Upper lobe of left lung (tissue), 6 donors: ENCODE measurements at regions not wholly inside any gene's neighbourhood (a gene's known extent, or its start where the extent isn't known, plus 50 kb on each side); places are given as distances from the start of the nearest gene placed in this dataset.

ENCODE experiments used
- ATAC-seq, 2 donors: fragments of 200-7000 bp; cut with Tn5 transposase; one replicate each; pipeline ENCODE4 v1.9.1; 2022; ENCODE audit warnings: mild to moderate bottlenecking in 2 of 2, moderate library complexity in 2 of 2; ENCODE audit not compliant: low FRiP score in 2 of 2
- DNase-seq, 2 donors: peaks; one replicate each; pipeline ENCODE4 v3.0.0-alpha.2; 2019 to 2020
- H3K27ac ChIP-seq, 4 donors: fragments of 200-600 bp; sonication (generic); one replicate each; pipeline ENCODE4 v1.5.1; 2016 to 2019
- H3K27me3 ChIP-seq, 4 donors: fragments of 200-600 bp; sonication (generic); one replicate each; pipeline ENCODE4 v1.5.1; 2017 to 2019
- H3K36me3 ChIP-seq, 4 donors: fragments of 200-600 bp; sonication (generic); one replicate each; pipeline ENCODE4 v1.5.1; 2016 to 2019
- H3K4me1 ChIP-seq, 4 donors: fragments of 200-600 bp; sonication (generic); one replicate each; pipeline ENCODE4 v1.5.1; 2018 to 2019
- H3K4me3 ChIP-seq, 4 donors: fragments of 200-600 bp; sonication (generic); one replicate each; pipeline ENCODE4 v1.5.1; 2017 to 2019; ENCODE audit warnings: mild to moderate bottlenecking in 2 of 4, moderate library complexity in 1 of 4
- H3K9me3 ChIP-seq, 4 donors: fragments of 200-600 bp; sonication (generic); one replicate each; pipeline ENCODE4 v1.5.1; 2018 to 2019
- EP300 ChIP-seq, 4 donors: sonication (generic); formaldehyde crosslinking; IDR thresholded peaks; one replicate each; pipeline ENCODE4 v1.5.1; 2017; ENCODE audit warnings: antibody characterized with exemption in 4 of 4, control low read depth in 2 of 4
- POLR2A ChIP-seq, 4 donors: fragments of 450-650 bp; IDR thresholded peaks; one replicate each; pipeline ENCODE4 v1.5.1; 2016 to 2017; ENCODE audit warnings: antibody characterized with exemption in 4 of 4, mild to moderate bottlenecking in 2 of 4
- POLR2AphosphoS5 ChIP-seq, 2 donors: sonication (generic); formaldehyde crosslinking; IDR thresholded peaks; one replicate each; pipeline ENCODE4 v1.5.1; 2017; ENCODE audit warnings: antibody characterized with exemption in 2 of 2
- WGBS, 2 donors: methylation state at CpG; one replicate each; pipeline ENCODE4 v1.1.5; 2017 to 2018; 5-methylcytosine and 5-hydroxymethylcytosine counted together
- TF ChIP-seq, protein P1 (sequence below), 6 experiments: fragments of 450-650 bp in 4 of 6; fragments of 200-600 bp in 2 of 6; sonication (generic) in 2 of 6; IDR thresholded peaks; one replicate each; pipeline ENCODE4 v1.5.1; 2016 to 2019; ENCODE audit warnings: antibody characterized with exemption in 6 of 6
- donor health status: DM: no; HTN: no; CAD: no; lungs with moderate emphysema.
- donor health status: DM: no; HTN: yes; CAD: no; lungs with severe emphysema.

DNA sequence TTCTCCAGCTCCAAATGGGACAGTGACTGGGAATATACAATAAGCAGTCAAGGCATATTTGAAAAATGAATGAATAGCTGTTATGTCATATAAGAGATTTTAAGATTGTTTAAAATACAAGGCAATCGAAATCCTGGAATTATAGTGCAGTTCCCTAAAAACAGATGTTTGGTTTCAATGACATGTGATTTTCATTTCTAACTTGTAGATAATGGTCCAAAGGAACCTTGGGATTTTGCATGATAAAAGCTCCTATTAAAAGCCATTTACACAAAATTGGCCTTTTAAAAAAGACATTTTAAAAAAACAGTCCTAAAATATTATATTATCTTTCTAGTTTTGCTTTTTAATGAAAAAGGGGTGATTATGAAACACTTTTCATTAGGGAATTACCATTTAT lies 905.1 kb downstream of the GALC start:
- Histone ChIP-seq H3K27ac (no peak overlapping the region), H3K27me3 (no peaks in the 10 kb centered on the region), H3K9me3 (no peaks in the 10 kb centered on the region), H3K4me3 (no peak overlapping the region), H3K36me3 (no peaks in the 10 kb centered on the region), H3K4me1 (no peaks in the 10 kb centered on the region)
- WGBS, 2 donors, result 46 to 66% methylated on average over 1 of the region's 1 CpG
- DNase-seq, result no peak
- TF ChIP-seq, protein P1, sequence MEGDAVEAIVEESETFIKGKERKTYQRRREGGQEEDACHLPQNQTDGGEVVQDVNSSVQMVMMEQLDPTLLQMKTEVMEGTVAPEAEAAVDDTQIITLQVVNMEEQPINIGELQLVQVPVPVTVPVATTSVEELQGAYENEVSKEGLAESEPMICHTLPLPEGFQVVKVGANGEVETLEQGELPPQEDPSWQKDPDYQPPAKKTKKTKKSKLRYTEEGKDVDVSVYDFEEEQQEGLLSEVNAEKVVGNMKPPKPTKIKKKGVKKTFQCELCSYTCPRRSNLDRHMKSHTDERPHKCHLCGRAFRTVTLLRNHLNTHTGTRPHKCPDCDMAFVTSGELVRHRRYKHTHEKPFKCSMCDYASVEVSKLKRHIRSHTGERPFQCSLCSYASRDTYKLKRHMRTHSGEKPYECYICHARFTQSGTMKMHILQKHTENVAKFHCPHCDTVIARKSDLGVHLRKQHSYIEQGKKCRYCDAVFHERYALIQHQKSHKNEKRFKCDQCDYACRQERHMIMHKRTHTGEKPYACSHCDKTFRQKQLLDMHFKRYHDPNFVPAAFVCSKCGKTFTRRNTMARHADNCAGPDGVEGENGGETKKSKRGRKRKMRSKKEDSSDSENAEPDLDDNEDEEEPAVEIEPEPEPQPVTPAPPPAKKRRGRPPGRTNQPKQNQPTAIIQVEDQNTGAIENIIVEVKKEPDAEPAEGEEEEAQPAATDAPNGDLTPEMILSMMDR (IDR thresholded peaks at IDR 0.05), result no peak
- no peak for TF ChIP-seq EP300 (IDR thresholded peaks at IDR 0.05)
- no peak for TF ChIP-seq POLR2AphosphoS5 (IDR thresholded peaks at IDR 0.05)
- no peak for TF ChIP-seq POLR2A (IDR thresholded peaks at IDR 0.05)
- ATAC-seq, result no peak

DNA sequence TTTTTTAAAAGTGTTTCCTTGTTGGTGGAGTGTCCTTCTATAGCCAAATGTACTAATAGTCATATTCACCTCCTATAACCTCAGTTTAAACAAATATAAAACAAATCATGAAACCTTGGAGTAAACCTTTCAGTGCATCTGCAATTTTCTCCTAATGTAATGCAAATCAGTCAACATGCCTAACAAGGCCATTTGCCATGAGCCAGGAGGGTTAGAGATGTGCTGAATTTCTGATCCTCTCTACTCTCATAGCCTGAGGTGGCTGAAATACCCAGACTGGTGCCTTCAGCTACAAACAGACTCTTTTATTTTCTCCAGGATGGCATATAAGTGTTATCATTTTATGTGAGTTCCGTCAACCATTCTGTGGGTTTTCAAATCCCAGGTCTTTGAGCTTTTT lies 908.1 kb downstream of the GALC start:
- ATAC-seq (no peak), DNase-seq (no peak)
- TF ChIP-seq POLR2A (IDR thresholded peaks at IDR 0.05) (no peak), EP300 (IDR thresholded peaks at IDR 0.05) (no peak), POLR2AphosphoS5 (IDR thresholded peaks at IDR 0.05) (no peak)
- TF ChIP-seq, protein P1 (IDR thresholded peaks at IDR 0.05), result no peak
- no peak overlapping the region for H3K27ac ChIP-seq
- no peaks in the 10 kb centered on the region for H3K36me3 ChIP-seq
- 79 to 100% methylated on average over 1 of the region's 1 CpG for WGBS, 2 donors
- no peak overlapping the region for H3K4me3 ChIP-seq
- H3K9me3 ChIP-seq, result no peaks in the 10 kb centered on the region
- no peaks in the 10 kb centered on the region for H3K4me1 ChIP-seq
- H3K27me3 ChIP-seq, result no peaks in the 10 kb centered on the region

DNA sequence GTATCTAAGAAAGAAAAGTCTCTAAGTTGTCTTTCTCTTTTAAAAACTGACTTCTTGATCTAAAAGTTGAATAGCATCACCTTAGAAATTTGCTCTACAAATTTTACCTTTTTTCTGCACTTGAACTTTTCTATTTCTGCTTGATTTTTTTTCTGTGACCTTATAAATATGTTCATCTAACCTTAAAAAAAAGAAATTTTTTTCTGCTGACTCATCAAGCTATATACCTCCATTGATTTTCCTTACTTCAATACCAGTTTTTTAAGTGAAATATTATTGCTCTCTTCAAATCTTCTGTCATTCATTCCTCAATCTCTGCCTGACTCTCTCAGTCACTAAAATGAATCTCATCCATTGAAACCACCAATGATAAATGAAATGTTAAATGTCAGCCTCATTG lies 910.1 kb downstream of the GALC start:
- Histone ChIP-seq H3K36me3 (no peaks in the 10 kb centered on the region), H3K27ac (no peak overlapping the region), H3K4me1 (no peaks in the 10 kb centered on the region), H3K4me3 (no peak overlapping the region), H3K9me3 (no peaks in the 10 kb centered on the region), H3K27me3 (no peaks in the 10 kb centered on the region)
- DNase-seq (no peak), ATAC-seq (no peak)
- no peak for TF ChIP-seq POLR2A (IDR thresholded peaks at IDR 0.05)
- no peak for TF ChIP-seq POLR2AphosphoS5 (IDR thresholded peaks at IDR 0.05)
- TF ChIP-seq, protein P1 (IDR thresholded peaks at IDR 0.05), result no peak
- no peak for TF ChIP-seq EP300 (IDR thresholded peaks at IDR 0.05)

DNA sequence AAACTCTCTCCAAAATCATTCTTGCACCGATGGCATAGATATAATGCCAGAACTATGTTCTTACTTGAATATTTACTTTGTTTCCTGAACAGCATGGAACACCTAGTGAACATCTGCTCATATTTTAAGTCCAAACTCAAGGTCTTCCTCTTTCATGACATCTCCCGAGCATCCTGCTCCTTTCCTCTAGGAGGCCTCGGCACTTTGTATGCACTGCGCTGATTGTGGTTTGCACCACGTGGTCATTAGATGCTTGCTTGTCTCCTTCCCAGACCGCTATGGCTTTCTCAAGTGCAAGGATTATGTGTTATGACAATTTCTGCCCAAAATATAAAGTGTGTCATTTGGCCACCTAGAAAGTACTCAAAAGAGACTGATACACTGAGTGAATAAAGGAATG lies 912.0 kb downstream of the GALC start:
- TF ChIP-seq POLR2AphosphoS5 (IDR thresholded peaks at IDR 0.05) (no peak), EP300 (IDR thresholded peaks at IDR 0.05) (no peak), POLR2A (IDR thresholded peaks at IDR 0.05) (no peak)
- TF ChIP-seq, protein P1 (IDR thresholded peaks at IDR 0.05), result no peak
- DNase-seq (no peak), ATAC-seq (no peak)
- Histone ChIP-seq H3K27me3 (no peaks in the 10 kb centered on the region), H3K4me3 (no peak overlapping the region), H3K36me3 (no peaks in the 10 kb centered on the region), H3K9me3 (no peaks in the 10 kb centered on the region), H3K4me1 (no peaks in the 10 kb centered on the region), H3K27ac (no peak overlapping the region)
- 75 to 76% methylated on average over 6 of the region's 6 CpGs for WGBS, 2 donors

DNA sequence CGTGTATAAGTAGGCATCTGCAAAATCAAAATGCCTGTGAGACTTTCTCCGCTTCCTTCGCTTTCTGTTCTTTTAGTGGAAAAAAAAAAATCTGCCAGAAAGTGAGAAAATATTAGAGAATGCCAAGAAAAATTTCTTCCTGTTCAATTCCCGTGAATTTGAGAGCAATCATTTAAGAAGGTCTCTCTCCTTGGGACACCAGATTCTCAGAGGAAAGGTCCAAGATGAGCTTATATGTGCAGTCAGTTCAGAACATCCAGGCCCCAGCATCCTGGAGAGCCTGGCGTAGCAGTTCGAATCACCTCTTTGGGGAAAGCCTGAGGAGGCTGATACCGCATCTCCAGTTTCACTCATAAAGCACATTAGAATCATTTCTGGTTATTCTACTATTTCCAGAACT lies 912.8 kb downstream of the GALC start:
- H3K4me1 ChIP-seq, result no peaks in the 10 kb centered on the region
- H3K27me3 ChIP-seq, result no peaks in the 10 kb centered on the region
- H3K36me3 ChIP-seq, result no peaks in the 10 kb centered on the region
- DNase-seq (no peak), ATAC-seq (no peak)
- no peaks in the 10 kb centered on the region for H3K9me3 ChIP-seq
- H3K27ac ChIP-seq, result no peak overlapping the region
- 75 to 83% methylated on average over 7 of the region's 7 CpGs for WGBS, 2 donors
- TF ChIP-seq POLR2AphosphoS5 (IDR thresholded peaks at IDR 0.05), result no peak
- TF ChIP-seq, protein P1 (IDR thresholded peaks at IDR 0.05), result no peak
- TF ChIP-seq EP300 (IDR thresholded peaks at IDR 0.05), result no peak
- no peak for TF ChIP-seq POLR2A (IDR thresholded peaks at IDR 0.05)
- no peak overlapping the region for H3K4me3 ChIP-seq
